ENCODE measurements at regions not wholly inside any gene's neighbourhood (a gene's known extent, or its start where the extent isn't known, plus 50 kb on each side); places are given as distances from the start of the nearest gene placed in this dataset.

GRCh38 chr1:55413286-55413685 lies 198.1 kb upstream of the USP24 start:
- Histone ChIP-seq H3K27ac (ENCODE audit: low read depth in 1 of 2, low read length in 2 of 2) (no peak overlapping the region), H3K4me3 (replicated peaks in 1 of 3; ENCODE audit: low read depth in 2 of 3, low read length in 3 of 3) (no peak overlapping the region), H2AFZ (ENCODE audit: insufficient read depth, low read depth, low read length, poor library complexity, severe bottlenecking) (no peak overlapping the region), H4K20me1 (ENCODE audit: insufficient read depth, low read length) (no peaks in the 10 kb centered on the region), H3K4me1 (ENCODE audit: control insufficient read depth in 1 of 2, insufficient read depth in 2 of 2, low read length in 2 of 2) (no peaks in the 10 kb centered on the region), H3K9me3 (replicated peaks in 1 of 2; ENCODE audit: control insufficient read depth in 1 of 2, insufficient read depth in 1 of 2, low read length in 2 of 2) (no peaks in the 10 kb centered on the region), H3K9ac (ENCODE audit: insufficient read depth, low read length, poor library complexity, severe bottlenecking) (no peak overlapping the region), H3K36me3 (replicated peaks in 1 of 2; ENCODE audit: control insufficient read depth in 1 of 2, insufficient read depth in 2 of 2, low read length in 2 of 2) (no peaks in the 10 kb centered on the region), H3K4me2 (replicated peaks; ENCODE audit: extremely low read depth, low read length, poor library complexity, severe bottlenecking) (no peak overlapping the region), H3K79me2 (ENCODE audit: insufficient read depth, low read length) (no peaks in the 10 kb centered on the region), H3K27me3 (ENCODE audit: control insufficient read depth in 2 of 2, insufficient read depth in 2 of 2, low read length in 2 of 2) (no peaks in the 10 kb centered on the region)
- no peaks in the 10 kb centered on the region for H3K36me3 Mint-ChIP-seq
- no peak for DNase-seq
- no peak overlapping the region for H3K27ac Mint-ChIP-seq
- no peaks in the 10 kb centered on the region for H3K4me1 Mint-ChIP-seq
- intact Hi-C loops (cut with micrococcal nuclease), result no loop called here
- H3K9me3 Mint-ChIP-seq, result peaks cover 0 to 14% (median 2%) of the 10 kb centered on the region in 7 donors
- TF ChIP-seq CTCF (IDR thresholded peaks at IDR 0.05), result no peak
- peaks cover 0 to 3% (median 0%) of the 10 kb centered on the region in 3 donors for H3K27me3 Mint-ChIP-seq (ENCODE audit: low read depth in 3 of 3)
- H3K4me3 Mint-ChIP-seq, result no peak overlapping the region

- 100% methylated on average over 1 of the region's 2 CpGs for WGBS (ENCODE audit: insufficient coverage)
- no peak overlapping the region for H3K9ac ChIP-seq (ENCODE audit: insufficient read depth, low read length, poor library complexity, severe bottlenecking)
- H3K36me3 Mint-ChIP-seq, result no peaks in the 10 kb centered on the region
- H3K79me2 ChIP-seq (ENCODE audit: insufficient read depth, low read length), result no peaks in the 10 kb centered on the region
- H3K27me3 Mint-ChIP-seq (ENCODE audit: low read depth in 3 of 3), result peaks cover 0 to 3% (median 0%) of the 10 kb centered on the region in 3 donors
- H3K36me3 ChIP-seq (replicated peaks in 1 of 2; ENCODE audit: control insufficient read depth in 1 of 2, insufficient read depth in 2 of 2, low read length in 2 of 2), result no peaks in the 10 kb centered on the region
- H3K4me3 Mint-ChIP-seq, result no peak overlapping the region
- no peaks in the 10 kb centered on the region for H4K20me1 ChIP-seq (ENCODE audit: insufficient read depth, low read length)
- no peaks in the 10 kb centered on the region for H3K4me1 ChIP-seq (ENCODE audit: control insufficient read depth in 1 of 2, insufficient read depth in 2 of 2, low read length in 2 of 2)
- no peaks in the 10 kb centered on the region for H3K4me1 Mint-ChIP-seq
- intact Hi-C loops (cut with micrococcal nuclease), result no loop called here
- H3K27me3 ChIP-seq (ENCODE audit: control insufficient read depth in 2 of 2, insufficient read depth in 2 of 2, low read length in 2 of 2), result no peaks in the 10 kb centered on the region
- TF ChIP-seq CTCF (IDR thresholded peaks at IDR 0.05), result no peak
- H3K9me3 Mint-ChIP-seq, result peaks cover 0 to 10% (median 2%) of the 10 kb centered on the region in 7 donors
- H3K27ac Mint-ChIP-seq, result no peak overlapping the region
- no peak overlapping the region for H3K27ac ChIP-seq (ENCODE audit: low read depth in 1 of 2, low read length in 2 of 2)
- no peak for DNase-seq
- H3K4me3 ChIP-seq (replicated peaks in 1 of 3; ENCODE audit: low read depth in 2 of 3, low read length in 3 of 3), result no peak overlapping the region
- H3K9me3 ChIP-seq (replicated peaks in 1 of 2; ENCODE audit: control insufficient read depth in 1 of 2, insufficient read depth in 1 of 2, low read length in 2 of 2), result no peaks in the 10 kb centered on the region
- no peak overlapping the region for H2AFZ ChIP-seq (ENCODE audit: insufficient read depth, low read depth, low read length, poor library complexity, severe bottlenecking)
- no peak overlapping the region for H3K4me2 ChIP-seq (replicated peaks; ENCODE audit: extremely low read depth, low read length, poor library complexity, severe bottlenecking)
Observed at GRCh38 chr1:55412060-55412459, 196.9 kb upstream of the USP24 start.

Data from CD14-positive monocyte (primary cell).